ENCODE measurements at regions not wholly inside any gene's neighbourhood (a gene's known extent, or its start where the extent isn't known, plus 50 kb on each side); places are given as distances from the start of the nearest gene placed in this dataset.

GRCh38 chr10:117927332-117927731 lies 119.4 kb downstream of the RAB11FIP2 start:
- DNase-seq (ENCODE audit: low read depth in 2 of 2), result no peak

GRCh38 chr10:117927871-117928270 lies 118.9 kb downstream of the RAB11FIP2 start:
- no peak for DNase-seq (ENCODE audit: low read depth in 2 of 2)

GRCh38 chr10:117928281-117928680 lies 118.5 kb downstream of the RAB11FIP2 start:
- DNase-seq (ENCODE audit: low read depth in 2 of 2), result no peak

GRCh38 chr10:117928741-117929140 lies 118.0 kb downstream of the RAB11FIP2 start:
- no peak for DNase-seq (ENCODE audit: low read depth in 2 of 2)

GRCh38 chr10:117929327-117930067 lies 117.2 kb downstream of the RAB11FIP2 start:
- DNase-seq (ENCODE audit: low read depth in 2 of 2), result no peak

- DNase-seq (ENCODE audit: low read depth in 2 of 2), result no peak
These were observed 115.7 kb downstream of the RAB11FIP2 start for GRCh38 chr10:117931078-117931477.

- no peak for DNase-seq (ENCODE audit: low read depth in 2 of 2)
These were observed 113.7 kb downstream of the RAB11FIP2 start for GRCh38 chr10:117933036-117933435.

- no peak for DNase-seq (ENCODE audit: low read depth in 2 of 2)
These were observed 112.3 kb downstream of the RAB11FIP2 start for GRCh38 chr10:117934477-117934876.

GRCh38 chr10:117936141-117936540 lies 110.6 kb downstream of the RAB11FIP2 start:
- DNase-seq (ENCODE audit: low read depth in 2 of 2), result no peak

- DNase-seq (ENCODE audit: low read depth in 2 of 2), result no peak
These were observed 110.2 kb downstream of the RAB11FIP2 start for GRCh38 chr10:117936566-117936965.

- no peak for DNase-seq (ENCODE audit: low read depth in 2 of 2)
These were observed 109.8 kb downstream of the RAB11FIP2 start for GRCh38 chr10:117936976-117937375.

GRCh38 chr10:117938104-117938503 lies 108.6 kb downstream of the RAB11FIP2 start:
- no peak for DNase-seq (ENCODE audit: low read depth in 2 of 2)

GRCh38 chr10:117942226-117942625 lies 104.5 kb downstream of the RAB11FIP2 start:
- DNase-seq (ENCODE audit: low read depth in 2 of 2), result no peak

GRCh38 chr10:117944676-117945447 lies 101.9 kb downstream of the RAB11FIP2 start:
- DNase-seq (ENCODE audit: low read depth in 2 of 2), result no peak

GRCh38 chr10:117945651-117946050 lies 101.1 kb downstream of the RAB11FIP2 start:
- no peak for DNase-seq (ENCODE audit: low read depth in 2 of 2)

- DNase-seq (ENCODE audit: low read depth in 2 of 2), result no peak
These were observed 100.1 kb downstream of the RAB11FIP2 start for GRCh38 chr10:117946525-117947070.

- DNase-seq (ENCODE audit: low read depth in 2 of 2), result no peak
These were observed 98.2 kb downstream of the RAB11FIP2 start for GRCh38 chr10:117948493-117948892.

GRCh38 chr10:117950408-117950807 lies 96.3 kb downstream of the RAB11FIP2 start:
- no peak for DNase-seq (ENCODE audit: low read depth in 2 of 2)
